H1 (cell line): ENCODE measurements at regions not wholly inside any gene's neighbourhood (a gene's known extent, or its start where the extent isn't known, plus 50 kb on each side); places are given as distances from the start of the nearest gene placed in this dataset.

Source experiments
- CTCF ChIA-PET: fragments of 300-600 bp; sonication (Branson Sonifier 250); formaldehyde crosslinking; loops from one replicate; lab custom pipeline; 2021; ENCODE audit not compliant: partially characterized antibody; lab: Charles Lee
- POLR2A ChIA-PET: fragments of 300-600 bp; sonication (Branson Sonifier 250); formaldehyde crosslinking; loops from one replicate; lab custom pipeline; 2021; ENCODE audit warnings: inconsistent platforms; ENCODE audit not compliant: partially characterized antibody; lab: Charles Lee
- DNase-seq, 2 experiments: peaks; one replicate each; pipeline versions ENCODE4 v3.0.0 to v3.0.0-alpha.2; 2010 to 2022; ENCODE audit warnings: low spot score in 2 of 2, low read depth in 1 of 2, mixed read lengths in 1 of 2
- FAIRE-seq: peaks from 2 replicates; lab custom pipeline; 2011; peaks lifted over from hg19 to GRCh38; lab: Jason Lieb, UNC
- H2AFZ ChIP-seq: 2 replicates; pipeline ENCODE4 v1.8.1; 2012; ENCODE audit warnings: low read length, inconsistent platforms
- H2AK5ac ChIP-seq: 2 replicates; pipeline ENCODE4 v1.6.1; 2013; ENCODE audit warnings: low read depth, low read length
- H2BK120ac ChIP-seq: replicated peaks from 2 replicates; pipeline ENCODE3; 2013; ENCODE audit warnings: low read depth, low read length, inconsistent platforms
- H2BK12ac ChIP-seq: 2 replicates; pipeline ENCODE4 v1.6.1; 2013; ENCODE audit warnings: low read depth, low read length
- H2BK15ac ChIP-seq: 2 replicates; pipeline ENCODE4 v1.6.1; 2013; ENCODE audit warnings: low read length
- H2BK20ac ChIP-seq: 2 replicates; pipeline ENCODE4 v1.6.1; 2013; ENCODE audit warnings: low read length
- H2BK5ac ChIP-seq: 2 replicates; pipeline ENCODE4 v1.6.1; 2013; ENCODE audit warnings: low read depth, low read length
- H3K14ac ChIP-seq: 2 replicates; pipeline ENCODE4 v1.6.1; 2013; ENCODE audit warnings: inconsistent platforms; ENCODE audit not compliant: insufficient read length
- H3K18ac ChIP-seq: 2 replicates; pipeline ENCODE4 v1.6.1; 2013; ENCODE audit warnings: low read length; ENCODE audit errors: extremely low read depth
- H3K23ac ChIP-seq: 2 replicates; pipeline ENCODE4 v1.6.1; 2013; ENCODE audit warnings: inconsistent platforms; ENCODE audit not compliant: insufficient read length
- H3K23me2 ChIP-seq: 2 replicates; pipeline ENCODE4 v1.6.1; 2013; ENCODE audit warnings: low read depth, low read length
- H3K27ac ChIP-seq: 2 replicates; pipeline ENCODE4 v1.6.1; 2011; ENCODE audit warnings: low read depth, low read length, inconsistent platforms
- H3K27me3 ChIP-seq, 4 experiments: replicated peaks in 1 of 4; 1 replicate in 1 of 4; 2 replicates in 3 of 4; pipeline versions ENCODE4 v1.6.1 to v1.8.1; 2011 to 2013; ENCODE audit warnings: low read length in 3 of 4, mild to moderate bottlenecking in 3 of 4, inconsistent platforms in 2 of 4, mixed read lengths in 2 of 4, moderate library complexity in 1 of 4; ENCODE audit not compliant: control insufficient read depth in 3 of 4, insufficient read depth in 3 of 4; ENCODE audit errors: extremely low read depth in 1 of 4
- H3K36me3 ChIP-seq, 4 experiments: 2 replicates each; pipeline versions ENCODE4 v1.6.1 to v1.8.1; 2011 to 2013; ENCODE audit warnings: mild to moderate bottlenecking in 4 of 4, low read length in 3 of 4, moderate library complexity in 2 of 4, control low read depth in 1 of 4, inconsistent platforms in 1 of 4; ENCODE audit not compliant: insufficient read depth in 4 of 4, control insufficient read depth in 2 of 4
- H3K4ac ChIP-seq: replicated peaks from 2 replicates; pipeline ENCODE3; 2013; ENCODE audit warnings: low read length, low read depth, mixed read lengths, inconsistent platforms; ENCODE audit not compliant: insufficient read length
- H3K4me1 ChIP-seq, 4 experiments: replicated peaks in 1 of 4; 1 replicate in 1 of 4; 2 replicates in 3 of 4; pipeline versions ENCODE4 v1.6.1 to v1.8.1; 2011 to 2013; ENCODE audit warnings: low read length in 3 of 4, inconsistent platforms in 2 of 4, mixed read lengths in 1 of 4; ENCODE audit not compliant: insufficient read depth in 4 of 4, control insufficient read depth in 3 of 4
- H3K4me2 ChIP-seq, 2 experiments: 2 replicates each; pipeline versions ENCODE4 v1.6.1 to v1.8.1; 2011 to 2013; ENCODE audit warnings: low read depth in 2 of 2, low read length in 2 of 2, control low read depth in 1 of 2, inconsistent platforms in 1 of 2, mild to moderate bottlenecking in 1 of 2; ENCODE audit not compliant: insufficient read depth in 1 of 2
- H3K4me3 ChIP-seq, 4 experiments: fragments of 200-600, 300-600 bp in 1 of 4; sonication (generic), shearing (Covaris generic), sonication (Bioruptor Twin) in 1 of 4; 2 replicates each; pipeline versions ENCODE4 v1.5.1 to v1.8.1; 2011 to 2016; ENCODE audit warnings: low read length in 4 of 4, low read depth in 3 of 4, control low read depth in 2 of 4, inconsistent platforms in 2 of 4, mild to moderate bottlenecking in 2 of 4, mixed read lengths in 1 of 4, moderate library complexity in 1 of 4; ENCODE audit not compliant: insufficient read depth in 2 of 4; ENCODE audit errors: extremely low read depth in 1 of 4
- H3K56ac ChIP-seq: replicated peaks from 2 replicates; pipeline ENCODE3; 2013; ENCODE audit warnings: low read depth, mild to moderate bottlenecking, mixed read lengths, low read length, inconsistent platforms; ENCODE audit not compliant: insufficient read length
- H3K79me1 ChIP-seq: 2 replicates; pipeline ENCODE4 v1.6.1; 2013; ENCODE audit warnings: low read depth, low read length, control low read depth
- H3K79me2 ChIP-seq, 2 experiments: 2 replicates each; pipeline versions ENCODE4 v1.6.1 to v1.8.1; 2012 to 2013; ENCODE audit warnings: low read length in 2 of 2, mild to moderate bottlenecking in 2 of 2, inconsistent platforms in 1 of 2; ENCODE audit not compliant: insufficient read depth in 2 of 2, control insufficient read depth in 1 of 2
- H3K9ac ChIP-seq, 4 experiments: replicated peaks in 1 of 4; 1 replicate in 1 of 4; 2 replicates in 3 of 4; pipeline versions ENCODE4 v1.6.1 to v1.8.1; 2011 to 2013; ENCODE audit warnings: low read depth in 3 of 4, low read length in 3 of 4, control low read depth in 2 of 4, mild to moderate bottlenecking in 2 of 4, moderate library complexity in 2 of 4, inconsistent platforms in 1 of 4; ENCODE audit errors: extremely low read depth in 1 of 4
- H3K9me3 ChIP-seq, 2 experiments: 2 replicates each; pipeline versions ENCODE4 v1.6.1 to v1.8.1; 2012 to 2013; ENCODE audit warnings: mild to moderate bottlenecking in 2 of 2, moderate library complexity in 2 of 2, control low read depth in 1 of 2, inconsistent platforms in 1 of 2, low read depth in 1 of 2, low read length in 1 of 2, mixed read lengths in 1 of 2; ENCODE audit not compliant: insufficient read depth in 2 of 2
- H4K20me1 ChIP-seq, 2 experiments: replicated peaks in 1 of 2; 2 replicates each; pipeline versions ENCODE3 to v1.8.1; 2011 to 2013; ENCODE audit warnings: inconsistent platforms in 2 of 2, low read length in 2 of 2, mild to moderate bottlenecking in 1 of 2; ENCODE audit not compliant: insufficient read depth in 2 of 2, control insufficient read depth in 1 of 2
- H4K5ac ChIP-seq: 2 replicates; pipeline ENCODE4 v1.6.1; 2013; ENCODE audit warnings: low read length, low read depth, mixed read lengths, inconsistent platforms; ENCODE audit not compliant: insufficient read length
- H4K8ac ChIP-seq: 2 replicates; pipeline ENCODE4 v1.8.0; 2013; ENCODE audit warnings: mild to moderate bottlenecking, moderate library complexity, low read length, inconsistent platforms; ENCODE audit not compliant: insufficient read depth; ENCODE audit errors: extremely low read depth
- H4K91ac ChIP-seq: replicated peaks from 2 replicates; pipeline ENCODE3; 2013; ENCODE audit warnings: low read length, mixed read lengths, inconsistent platforms; ENCODE audit not compliant: insufficient read length
- BACH1 ChIP-seq: IDR thresholded peaks from 2 replicates; pipeline ENCODE4 v1.6.1; 2012; ENCODE audit warnings: low read length, improper control_type of control experiment
- CBX5 ChIP-seq: fragments of 300-800, 300-1000 bp; sonication (generic); IDR thresholded peaks from 2 replicates; pipeline ENCODE4 v1.7.1; 2016; ENCODE audit warnings: antibody characterized with exemption, low read length, low read depth
- CBX8 ChIP-seq: fragments of 300-800, 300-1000 bp; sonication (generic); IDR thresholded peaks from 2 replicates; pipeline ENCODE4 v1.7.1; 2016; ENCODE audit warnings: low read depth, low read length, borderline replicate concordance
- EGR1 ChIP-seq: IDR thresholded peaks from 2 replicates; pipeline ENCODE4 v1.6.1; 2011; ENCODE audit warnings: low read depth, low read length, borderline replicate concordance
- GABPA ChIP-seq: IDR thresholded peaks from 2 replicates; pipeline ENCODE4 v1.6.1; 2011; ENCODE audit warnings: mild to moderate bottlenecking, low read length, moderate library complexity, borderline replicate concordance; ENCODE audit not compliant: insufficient read depth
- JUN ChIP-seq: IDR thresholded peaks from 2 replicates; pipeline ENCODE4 v1.6.1; 2011; ENCODE audit warnings: low read depth, mild to moderate bottlenecking, improper control_type of control experiment, low read length
- JUND ChIP-seq: IDR thresholded peaks from 2 replicates; pipeline ENCODE4 v1.6.1; 2011; ENCODE audit warnings: mild to moderate bottlenecking, improper control_type of control experiment, low read length
- MAFK ChIP-seq: IDR thresholded peaks from 2 replicates; pipeline ENCODE4 v1.6.1; 2012; ENCODE audit warnings: low read depth, mild to moderate bottlenecking, improper control_type of control experiment, low read length
- POLR2A ChIP-seq, 2 experiments: IDR thresholded peaks; 1 replicate in 1 of 2; 2 replicates in 1 of 2; pipeline ENCODE4 v1.6.1; 2011; ENCODE audit warnings: low read depth in 2 of 2, low read length in 2 of 2, mild to moderate bottlenecking in 2 of 2; ENCODE audit errors: control extremely low read depth in 1 of 2
- RBBP5 ChIP-seq: IDR thresholded peaks from 2 replicates; pipeline ENCODE4 v1.7.1; 2012; ENCODE audit warnings: low read depth, mild to moderate bottlenecking, inconsistent platforms, low read length, moderate library complexity, borderline replicate concordance
- RFX5 ChIP-seq: IDR thresholded peaks from 2 replicates; pipeline ENCODE4 v1.6.1; 2011; ENCODE audit warnings: low read depth, low read length, improper control_type of control experiment, borderline replicate concordance
- SIRT6 ChIP-seq: IDR thresholded peaks from one replicate; pipeline ENCODE4 v1.7.1; 2012; ENCODE audit warnings: low read length, inconsistent platforms
- SP2 ChIP-seq: IDR thresholded peaks from 2 replicates; pipeline ENCODE4 v1.6.1; 2012; ENCODE audit warnings: mild to moderate bottlenecking, low read length, inconsistent platforms
- SUZ12 ChIP-seq: fragments of 200-600 bp; sonication (generic); IDR thresholded peaks from 2 replicates; pipeline ENCODE4 v1.6.1; 2012; ENCODE audit warnings: mild to moderate bottlenecking, inconsistent platforms, low read length, moderate library complexity, mixed read lengths
- WGBS, 2 experiments: shearing (Covaris generic) in 1 of 2; methylation state at CpG; one replicate each; pipeline versions ENCODE4 v1.1.6 to v1.1.7; 2013 to 2015; ENCODE audit warnings: low lambda C conversion rate in 2 of 2, mixed read lengths in 2 of 2, inconsistent platforms in 1 of 2, low coverage in 1 of 2, missing lambda C conversion rate in 1 of 2; ENCODE audit not compliant: insufficient replicate concordance in 2 of 2, insufficient coverage in 1 of 2, insufficient read length in 1 of 2; ENCODE audit errors: extremely low coverage in 1 of 2, missing lambda C conversion rate in 1 of 2; 5-methylcytosine and 5-hydroxymethylcytosine counted together

DNA sequence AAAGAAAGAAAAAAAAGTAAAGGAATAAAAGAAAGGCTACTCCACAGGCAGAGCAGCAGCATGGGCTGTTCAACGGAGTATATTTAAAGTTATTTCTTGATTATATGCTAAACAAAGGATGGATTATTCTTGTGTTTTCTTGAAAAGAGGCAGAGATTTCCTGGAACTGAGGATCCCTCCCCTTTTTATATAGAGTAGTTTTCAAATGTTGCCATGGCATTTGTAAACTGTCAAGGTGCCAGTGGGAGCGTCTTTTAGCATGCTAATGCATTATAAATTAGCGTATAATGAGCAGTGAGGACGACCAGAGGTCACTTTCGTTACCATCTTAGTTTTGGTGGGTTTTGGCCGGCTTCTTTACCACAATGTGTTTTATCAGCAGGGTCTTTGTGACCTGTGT, 383.0 kb downstream of the PCNX1 start:
- Histone ChIP-seq H3K23ac (no peak overlapping the region), H3K79me1 (no peaks in the 10 kb centered on the region), H3K56ac (no peak overlapping the region), H2AFZ (no peak overlapping the region), H2AK5ac (no peak overlapping the region), H2BK12ac (no peak overlapping the region), H2BK5ac (no peak overlapping the region), H3K14ac (no peak overlapping the region), H3K79me2 (no peaks in the 10 kb centered on the region), H3K9me3 (no peaks in the 10 kb centered on the region), H4K20me1 (no peaks in the 10 kb centered on the region), H3K9ac (no peak overlapping the region), H3K27me3 (no peaks in the 10 kb centered on the region; a peak in 1 of 7 replicates), H4K91ac (no peak overlapping the region), H3K27ac (no peak overlapping the region), H3K4ac (no peak overlapping the region), H3K4me2 (no peak overlapping the region), H3K36me3 (no peaks in the 10 kb centered on the region), H2BK15ac (no peak overlapping the region), H4K5ac (no peak overlapping the region), H3K23me2 (no peaks in the 10 kb centered on the region)
- no peak for FAIRE-seq
- WGBS, 2 experiments: 98% methylated on average over 6 of the region's 6 CpGs; no CpG with 5 or more reads in 1 of the 2 experiments
- CTCF ChIA-PET: no interaction called here
- TF ChIP-seq SIRT6 (no peak), MAFK (no peak), POLR2A (IDR thresholded peaks at IDR 0.05; ENCODE audit: control extremely low read depth in 1 of 2, low read depth in 2 of 2, low read length in 2 of 2) (no peak), JUND (no peak), SP2 (no peak), EGR1 (no peak), GABPA (no peak), JUN (no peak), CBX5 (no peak), SUZ12 (no peak), BACH1 (no peak), RBBP5 (no peak), CBX8 (no peak), RFX5 (no peak)
- TF ChIP-seq, all 59 proteins: peak for 0
- POLR2A ChIA-PET: no interaction called here
- no peak overlapping the region for H2BK120ac ChIP-seq
- no peak overlapping the region for H3K4me3 ChIP-seq
- no peak overlapping the region for H4K8ac ChIP-seq
- no peaks in the 10 kb centered on the region for H3K4me1 ChIP-seq
- DNase-seq: no peak
- no peak overlapping the region for H2BK20ac ChIP-seq
- no peak overlapping the region for H3K18ac ChIP-seq
